Breast epithelium (tissue), 3 donors: ENCODE measurements at regions not wholly inside any gene's neighbourhood (a gene's known extent, or its start where the extent isn't known, plus 50 kb on each side); places are given as distances from the start of the nearest gene placed in this dataset.

Experiments
- CTCF ChIP-seq, 3 donors: fragments of 450-650 bp; IDR thresholded peaks; one replicate each; pipeline ENCODE4 v1.5.1; 2016 to 2017; ENCODE audit warnings: antibody characterized with exemption in 3 of 3, mild to moderate bottlenecking in 3 of 3, moderate library complexity in 3 of 3
- POLR2A ChIP-seq: fragments of 450-650 bp; IDR thresholded peaks from one replicate; pipeline ENCODE4 v1.6.1; 2016; ENCODE audit warnings: antibody characterized with exemption, mild to moderate bottlenecking, moderate library complexity
- POLR2AphosphoS5 ChIP-seq, 3 donors: sonication (generic); formaldehyde crosslinking; IDR thresholded peaks; one replicate each; pipeline ENCODE4 v1.6.1; 2017; ENCODE audit warnings: antibody characterized with exemption in 3 of 3

GRCh38 chr13:109625156-109625555, 161.2 kb downstream of the IRS2 start:
- TF ChIP-seq POLR2AphosphoS5 (IDR thresholded peaks at IDR 0.05) (no peak), CTCF (IDR thresholded peaks at IDR 0.05) (no peak), POLR2A (no peak)
